Esophagus muscularis mucosa (tissue), 3 donors: ENCODE measurements at regions not wholly inside any gene's neighbourhood (a gene's known extent, or its start where the extent isn't known, plus 50 kb on each side); places are given as distances from the start of the nearest gene placed in this dataset.

Source experiments
- POLR2AphosphoS5 ChIP-seq, 2 donors: sonication (generic); formaldehyde crosslinking; IDR thresholded peaks; one replicate each; pipeline ENCODE4 v1.6.1; 2017; ENCODE audit warnings: antibody characterized with exemption in 2 of 2
- TF ChIP-seq, protein P1 (sequence below), 3 experiments: fragments of 200-600 bp in 2 of 3; fragments of 450-650 bp in 1 of 3; sonication (generic) in 2 of 3; IDR thresholded peaks; one replicate each; pipeline ENCODE4 v1.5.1; 2017 to 2019; ENCODE audit warnings: antibody characterized with exemption in 3 of 3, mild to moderate bottlenecking in 2 of 3, moderate library complexity in 1 of 3

DNA sequence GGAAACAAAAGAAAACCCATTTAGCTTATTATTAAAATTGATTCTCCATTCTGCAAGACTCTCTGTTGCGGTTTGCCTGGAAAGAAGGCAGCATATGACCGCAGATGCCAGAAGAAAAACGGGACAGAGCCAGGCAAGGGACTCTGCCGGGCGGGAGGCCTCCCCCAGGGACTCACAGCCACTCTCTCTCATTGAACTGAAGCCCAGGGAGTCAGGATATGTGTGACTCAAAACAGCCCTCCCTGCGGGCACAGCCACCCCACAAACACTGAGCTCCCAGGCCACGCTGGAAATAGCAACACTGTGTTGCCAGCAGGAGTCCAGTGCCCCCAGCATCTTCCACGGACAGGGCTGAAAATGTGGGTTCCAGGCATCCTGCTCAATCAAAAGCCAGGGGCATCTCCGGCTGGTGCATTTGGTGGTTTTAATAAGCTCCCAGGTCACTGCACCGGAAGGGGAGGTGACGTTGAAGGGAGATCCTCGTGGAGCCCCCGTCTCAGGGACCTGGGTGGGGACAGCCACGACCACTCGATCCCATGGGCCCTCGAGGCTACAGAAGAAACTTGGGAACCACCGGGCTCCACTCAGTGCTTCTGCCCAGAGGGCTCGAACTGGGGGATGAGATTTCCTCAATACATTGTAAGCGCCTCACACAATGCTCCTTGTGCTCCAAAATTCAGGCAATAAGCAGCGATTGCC, 624.5 kb downstream of the TBC1D22A start:
- TF ChIP-seq, protein P1, sequence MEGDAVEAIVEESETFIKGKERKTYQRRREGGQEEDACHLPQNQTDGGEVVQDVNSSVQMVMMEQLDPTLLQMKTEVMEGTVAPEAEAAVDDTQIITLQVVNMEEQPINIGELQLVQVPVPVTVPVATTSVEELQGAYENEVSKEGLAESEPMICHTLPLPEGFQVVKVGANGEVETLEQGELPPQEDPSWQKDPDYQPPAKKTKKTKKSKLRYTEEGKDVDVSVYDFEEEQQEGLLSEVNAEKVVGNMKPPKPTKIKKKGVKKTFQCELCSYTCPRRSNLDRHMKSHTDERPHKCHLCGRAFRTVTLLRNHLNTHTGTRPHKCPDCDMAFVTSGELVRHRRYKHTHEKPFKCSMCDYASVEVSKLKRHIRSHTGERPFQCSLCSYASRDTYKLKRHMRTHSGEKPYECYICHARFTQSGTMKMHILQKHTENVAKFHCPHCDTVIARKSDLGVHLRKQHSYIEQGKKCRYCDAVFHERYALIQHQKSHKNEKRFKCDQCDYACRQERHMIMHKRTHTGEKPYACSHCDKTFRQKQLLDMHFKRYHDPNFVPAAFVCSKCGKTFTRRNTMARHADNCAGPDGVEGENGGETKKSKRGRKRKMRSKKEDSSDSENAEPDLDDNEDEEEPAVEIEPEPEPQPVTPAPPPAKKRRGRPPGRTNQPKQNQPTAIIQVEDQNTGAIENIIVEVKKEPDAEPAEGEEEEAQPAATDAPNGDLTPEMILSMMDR (IDR thresholded peaks at IDR 0.05): no peak
- no peak for TF ChIP-seq POLR2AphosphoS5 (IDR thresholded peaks at IDR 0.05)
